SK-N-SH treated with all-trans-retinoic acid at 6 μM for 48 hours (cell line): ENCODE measurements at regions not wholly inside any gene's neighbourhood (a gene's known extent, or its start where the extent isn't known, plus 50 kb on each side); places are given as distances from the start of the nearest gene placed in this dataset.

Source experiments
- BACH2 ChIP-seq: fragments of 250-450 bp; sonication (Bioruptor Pico); IDR thresholded peaks from 2 replicates; pipeline ENCODE4 v1.9.0; 2021; ENCODE audit warnings: mild to moderate bottlenecking, borderline replicate concordance
- CREB5 ChIP-seq: fragments of 250-450 bp; sonication (Bioruptor Pico); IDR thresholded peaks from 2 replicates; pipeline ENCODE4 v1.5.1; 2020; ENCODE audit warnings: low read depth, mild to moderate bottlenecking, moderate library complexity
- CSDC2 ChIP-seq: fragments of 250-450 bp; sonication (Bioruptor Pico); IDR thresholded peaks from 2 replicates; pipeline ENCODE4 v1.5.0; 2020; ENCODE audit warnings: mild to moderate bottlenecking, moderate library complexity
- ESRRG ChIP-seq: fragments of 250-450 bp; sonication (Bioruptor Pico); IDR thresholded peaks from 2 replicates; pipeline ENCODE4 v1.6.1; 2021; ENCODE audit warnings: mild to moderate bottlenecking
- ISL1 ChIP-seq: fragments of 250-450 bp; sonication (Bioruptor Pico); IDR thresholded peaks from 2 replicates; pipeline ENCODE4 v2.1.2; 2022; ENCODE audit warnings: mild to moderate bottlenecking, moderate library complexity
- OSR1 ChIP-seq: fragments of 250-450 bp; sonication (Bioruptor Pico); IDR thresholded peaks from 2 replicates; pipeline ENCODE4 v1.8.0; 2022; ENCODE audit warnings: moderate library complexity, mild to moderate bottlenecking, inconsistent platforms
- PATZ1 ChIP-seq: fragments of 250-450 bp; sonication (Bioruptor Pico); IDR thresholded peaks from 2 replicates; pipeline ENCODE4 v1.8.0; 2020; ENCODE audit warnings: mild to moderate bottlenecking, moderate library complexity, borderline replicate concordance
- PPARA ChIP-seq: fragments of 250-450 bp; sonication (Bioruptor Pico); IDR thresholded peaks from 2 replicates; pipeline ENCODE4 v1.5.0; 2020; ENCODE audit warnings: mild to moderate bottlenecking, borderline replicate concordance
- ZFP3 ChIP-seq: fragments of 250-450 bp; sonication (Bioruptor Pico); IDR thresholded peaks from 2 replicates; pipeline ENCODE4 v1.5.0; 2020; ENCODE audit warnings: mild to moderate bottlenecking, moderate library complexity
- ZFP30 ChIP-seq: fragments of 450-650 bp; formaldehyde crosslinking; IDR thresholded peaks from 2 replicates; pipeline ENCODE4 v1.5.0; 2022; ENCODE audit warnings: mild to moderate bottlenecking, moderate library complexity

GRCh38 chr14:99057576-99058083, 214.4 kb downstream of the BCL11B start:
- no peak for TF ChIP-seq CSDC2
- TF ChIP-seq CREB5 (CRISPR knock-in tag), result no peak
- TF ChIP-seq PPARA (CRISPR knock-in tag), result no peak
- no peak for TF ChIP-seq ZFP3 (CRISPR knock-in tag)
- TF ChIP-seq PATZ1 (CRISPR knock-in tag), result no peak
- TF ChIP-seq ESRRG (CRISPR knock-in tag), result no peak
- TF ChIP-seq OSR1, result no peak
- no peak for TF ChIP-seq ISL1 (CRISPR knock-in tag)
- no peak for TF ChIP-seq BACH2 (CRISPR knock-in tag)
- TF ChIP-seq ZFP30, result no peak
